ENCODE measurements at regions not wholly inside any gene's neighbourhood (a gene's known extent, or its start where the extent isn't known, plus 50 kb on each side); places are given as distances from the start of the nearest gene placed in this dataset.

DNA sequence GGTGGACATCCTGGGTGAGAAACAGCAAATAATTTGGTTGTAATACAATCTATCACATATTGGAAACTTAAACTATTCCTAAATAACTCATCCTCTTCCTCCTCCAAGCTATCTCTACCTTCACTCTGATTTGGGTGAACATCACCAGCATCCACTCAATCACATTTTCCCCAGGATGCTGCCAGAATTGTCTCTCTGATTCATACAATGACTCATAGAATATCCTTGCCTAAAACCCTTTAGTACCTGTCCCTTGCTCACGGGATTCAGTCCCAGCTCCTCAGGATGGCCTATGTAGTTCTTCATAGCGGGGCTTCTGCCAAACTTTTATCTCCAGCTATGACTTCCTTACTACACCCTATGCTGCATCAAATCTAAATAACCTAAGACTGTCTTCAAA lies 146.8 kb downstream of the EMP1 start:
- peaks cover 22% of the 10 kb centered on the region for H3K27me3 ChIP-seq
- no peak overlapping the region for H3K27ac ChIP-seq
- H3K9me3 ChIP-seq: no peaks in the 10 kb centered on the region
- H3K36me3 ChIP-seq: no peaks in the 10 kb centered on the region
- TF ChIP-seq, protein P1, sequence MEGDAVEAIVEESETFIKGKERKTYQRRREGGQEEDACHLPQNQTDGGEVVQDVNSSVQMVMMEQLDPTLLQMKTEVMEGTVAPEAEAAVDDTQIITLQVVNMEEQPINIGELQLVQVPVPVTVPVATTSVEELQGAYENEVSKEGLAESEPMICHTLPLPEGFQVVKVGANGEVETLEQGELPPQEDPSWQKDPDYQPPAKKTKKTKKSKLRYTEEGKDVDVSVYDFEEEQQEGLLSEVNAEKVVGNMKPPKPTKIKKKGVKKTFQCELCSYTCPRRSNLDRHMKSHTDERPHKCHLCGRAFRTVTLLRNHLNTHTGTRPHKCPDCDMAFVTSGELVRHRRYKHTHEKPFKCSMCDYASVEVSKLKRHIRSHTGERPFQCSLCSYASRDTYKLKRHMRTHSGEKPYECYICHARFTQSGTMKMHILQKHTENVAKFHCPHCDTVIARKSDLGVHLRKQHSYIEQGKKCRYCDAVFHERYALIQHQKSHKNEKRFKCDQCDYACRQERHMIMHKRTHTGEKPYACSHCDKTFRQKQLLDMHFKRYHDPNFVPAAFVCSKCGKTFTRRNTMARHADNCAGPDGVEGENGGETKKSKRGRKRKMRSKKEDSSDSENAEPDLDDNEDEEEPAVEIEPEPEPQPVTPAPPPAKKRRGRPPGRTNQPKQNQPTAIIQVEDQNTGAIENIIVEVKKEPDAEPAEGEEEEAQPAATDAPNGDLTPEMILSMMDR (IDR thresholded peaks at IDR 0.05): no peak
- H3K4me3 ChIP-seq (ENCODE audit: low read depth in 1 of 2, low read length in 1 of 2): no peak overlapping the region
- H3K4me1 ChIP-seq (ENCODE audit: control insufficient read depth in 1 of 2, insufficient read depth in 1 of 2, low read depth in 1 of 2, low read length in 1 of 2): no peaks in the 10 kb centered on the region

DNA sequence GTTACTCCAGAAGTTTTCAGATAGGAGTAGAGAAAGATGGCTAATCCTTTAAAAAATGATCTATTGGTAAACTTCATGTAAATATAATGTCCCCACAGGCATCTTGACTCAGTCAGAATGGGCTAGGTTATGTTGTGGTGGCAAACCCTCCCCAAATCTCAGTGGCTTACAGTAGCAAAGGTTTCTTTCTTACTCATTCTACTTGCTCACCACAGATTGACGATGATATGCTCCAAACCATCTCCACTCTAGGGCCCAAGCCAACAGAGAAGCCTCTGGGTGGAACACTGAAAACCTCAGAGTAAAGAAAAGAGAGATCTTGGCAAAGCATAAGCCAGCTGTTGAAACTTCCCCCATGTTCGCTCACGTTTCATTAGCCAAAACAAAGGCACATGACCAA lies 146.4 kb downstream of the EMP1 start:
- no peak overlapping the region for H3K4me3 ChIP-seq (ENCODE audit: low read depth in 1 of 2, low read length in 1 of 2)
- no peaks in the 10 kb centered on the region for H3K9me3 ChIP-seq

DNA sequence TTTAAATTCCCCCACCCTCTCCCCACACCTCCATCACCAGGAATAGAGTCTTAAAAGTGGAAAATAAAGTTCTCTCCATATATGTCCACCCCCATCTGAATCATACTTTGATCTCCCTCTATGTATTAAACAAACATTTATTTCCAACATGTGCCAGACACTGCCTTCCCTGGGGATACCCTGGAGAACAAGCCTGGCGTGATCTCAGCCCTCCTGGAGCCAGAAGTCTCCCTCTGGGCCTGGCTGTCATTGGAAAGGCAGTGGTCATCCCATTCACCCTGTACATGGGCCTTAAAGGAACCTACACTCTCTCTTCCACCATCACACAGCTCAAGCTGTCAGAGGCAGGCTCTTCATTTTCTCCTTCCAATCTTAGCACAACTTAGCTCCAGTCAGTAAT lies 143.6 kb downstream of the EMP1 start:
- peaks cover 16% of the 10 kb centered on the region for H3K27me3 ChIP-seq
- TF ChIP-seq, protein P1 (IDR thresholded peaks at IDR 0.05): no peak
- no peaks in the 10 kb centered on the region for H3K4me1 ChIP-seq (ENCODE audit: control insufficient read depth in 1 of 2, insufficient read depth in 1 of 2, low read depth in 1 of 2, low read length in 1 of 2)
- no peak overlapping the region for H3K27ac ChIP-seq
- H3K9me3 ChIP-seq: no peaks in the 10 kb centered on the region
- H3K4me3 ChIP-seq (ENCODE audit: low read depth in 1 of 2, low read length in 1 of 2): no peak overlapping the region
- H3K36me3 ChIP-seq: no peaks in the 10 kb centered on the region

More for the DNA sequence above, 146.4 kb downstream of the EMP1 start:
- TF ChIP-seq, protein P1 (IDR thresholded peaks at IDR 0.05): no peak
- no peak overlapping the region for H3K27ac ChIP-seq
- H3K4me1 ChIP-seq (ENCODE audit: control insufficient read depth in 1 of 2, insufficient read depth in 1 of 2, low read depth in 1 of 2, low read length in 1 of 2): no peaks in the 10 kb centered on the region
- peaks cover 22% of the 10 kb centered on the region for H3K27me3 ChIP-seq
- H3K36me3 ChIP-seq: no peaks in the 10 kb centered on the region

DNA sequence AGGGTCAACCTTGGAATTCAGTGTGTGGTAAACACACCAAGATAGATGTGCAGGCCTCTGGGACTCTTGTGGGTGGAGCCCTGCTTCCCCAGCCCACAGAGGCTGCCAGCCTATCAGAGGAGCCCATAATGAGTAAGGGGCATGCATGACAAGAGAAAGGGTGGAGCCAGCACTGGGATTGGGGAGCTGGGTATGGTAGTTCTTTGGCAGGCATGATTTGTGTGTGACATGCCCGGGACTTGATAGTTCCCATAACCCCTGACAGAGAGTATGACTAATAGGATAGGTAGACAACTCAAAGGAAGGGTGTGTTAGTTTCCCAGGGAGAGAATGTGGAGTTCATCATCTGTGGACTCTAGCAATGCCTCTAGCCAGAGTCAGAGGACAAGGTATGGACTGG lies 143.0 kb downstream of the EMP1 start:
- no peaks in the 10 kb centered on the region for H3K9me3 ChIP-seq
- no peak overlapping the region for H3K27ac ChIP-seq
- TF ChIP-seq, protein P1 (IDR thresholded peaks at IDR 0.05): no peak
- peaks cover 18% of the 10 kb centered on the region for H3K27me3 ChIP-seq
- H3K4me3 ChIP-seq (ENCODE audit: low read depth in 1 of 2, low read length in 1 of 2): no peak overlapping the region
- no peaks in the 10 kb centered on the region for H3K4me1 ChIP-seq (ENCODE audit: control insufficient read depth in 1 of 2, insufficient read depth in 1 of 2, low read depth in 1 of 2, low read length in 1 of 2)
- H3K36me3 ChIP-seq: no peaks in the 10 kb centered on the region

DNA sequence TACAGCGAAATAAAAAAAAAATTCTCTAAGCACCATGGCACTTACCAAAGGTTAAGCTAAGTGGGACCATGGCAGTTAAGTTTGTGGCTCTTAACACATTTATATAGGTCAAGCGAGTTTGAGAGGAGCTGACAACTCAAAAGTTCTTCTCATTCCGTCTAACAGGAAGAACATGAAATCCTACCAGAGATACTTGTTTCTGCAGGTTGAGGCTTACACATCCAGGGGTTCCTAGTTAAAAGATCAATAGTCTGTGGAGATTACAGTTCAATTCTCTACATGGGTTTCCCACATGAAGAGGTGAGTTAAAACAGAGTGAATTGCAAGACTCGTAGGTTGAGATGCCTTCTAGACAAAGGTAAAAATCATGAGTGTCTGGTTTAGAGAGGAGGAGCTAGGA lies 142.6 kb downstream of the EMP1 start:
- TF ChIP-seq, protein P1 (IDR thresholded peaks at IDR 0.05): no peak

DNA sequence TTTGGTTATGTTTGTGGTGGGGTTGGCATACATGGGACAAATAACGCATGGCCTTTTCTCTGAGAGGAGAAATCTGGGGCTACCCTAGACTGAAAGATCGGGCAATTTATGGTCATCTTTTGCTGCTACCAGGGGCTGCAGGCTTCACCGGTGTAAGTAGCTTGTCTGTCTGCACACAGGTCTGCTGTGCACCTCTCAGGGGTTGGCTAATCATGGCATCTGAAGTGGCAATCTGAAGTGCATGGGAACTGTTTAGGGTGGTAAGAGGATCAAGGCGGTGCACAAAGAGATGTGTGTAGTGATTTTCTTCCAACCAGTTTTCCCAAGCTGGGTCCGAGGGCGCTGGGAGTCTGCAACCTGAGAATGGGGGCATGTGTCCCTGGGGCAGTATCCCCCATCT lies 141.3 kb downstream of the EMP1 start:
- no peaks in the 10 kb centered on the region for H3K36me3 ChIP-seq
- TF ChIP-seq, protein P1 (IDR thresholded peaks at IDR 0.05): no peak

More for the DNA sequence above, 142.6 kb downstream of the EMP1 start:
- Histone ChIP-seq H3K27ac (no peak overlapping the region), H3K9me3 (no peaks in the 10 kb centered on the region), H3K4me1 (ENCODE audit: control insufficient read depth in 1 of 2, insufficient read depth in 1 of 2, low read depth in 1 of 2, low read length in 1 of 2) (no peaks in the 10 kb centered on the region), H3K36me3 (no peaks in the 10 kb centered on the region), H3K27me3 (peaks cover 19% of the 10 kb centered on the region), H3K4me3 (ENCODE audit: low read depth in 1 of 2, low read length in 1 of 2) (no peak overlapping the region)

More for the DNA sequence above, 141.3 kb downstream of the EMP1 start:
- H3K4me1 ChIP-seq (ENCODE audit: control insufficient read depth in 1 of 2, insufficient read depth in 1 of 2, low read depth in 1 of 2, low read length in 1 of 2): no peaks in the 10 kb centered on the region
- no peak overlapping the region for H3K4me3 ChIP-seq (ENCODE audit: low read depth in 1 of 2, low read length in 1 of 2)
- H3K9me3 ChIP-seq: no peaks in the 10 kb centered on the region
- H3K27me3 ChIP-seq: peaks cover 21% of the 10 kb centered on the region
- no peak overlapping the region for H3K27ac ChIP-seq
